ENCODE measurements at regions not wholly inside any gene's neighbourhood (a gene's known extent, or its start where the extent isn't known, plus 50 kb on each side); places are given as distances from the start of the nearest gene placed in this dataset.

GRCh38 chr12:69007855-69008351, 74.9 kb upstream of the CPM start:
- TF ChIP-seq CTCF (conservative IDR thresholded peaks at IDR 0.05; ENCODE audit: low read length) (no peak), EZH2phosphoT487 (IDR thresholded peaks at IDR 0.05; ENCODE audit: borderline replicate concordance, low read depth, low read length) (no peak)
